ENCODE measurements at regions not wholly inside any gene's neighbourhood (a gene's known extent, or its start where the extent isn't known, plus 50 kb on each side); places are given as distances from the start of the nearest gene placed in this dataset.

DNA sequence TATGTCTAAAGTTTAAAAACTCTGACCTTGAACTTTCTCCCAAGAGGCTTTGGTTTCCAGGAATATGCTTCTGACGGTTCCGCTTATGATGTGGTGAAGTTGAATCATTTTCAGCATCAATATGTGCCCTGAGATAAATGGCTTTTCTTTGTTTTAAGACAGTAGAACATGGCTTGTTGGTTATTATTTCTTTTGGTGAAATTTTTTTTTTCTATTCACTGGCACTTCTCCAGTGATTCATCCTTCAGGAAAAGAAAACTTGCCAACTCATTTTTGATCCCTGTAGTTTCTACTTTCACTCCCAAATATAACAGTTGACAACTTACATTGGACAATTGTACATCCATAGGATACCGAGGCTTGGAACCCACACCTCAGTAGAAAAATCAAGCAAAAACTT lies 1301.2 kb upstream of the FLRT2 start:
- H3K4me3 ChIP-seq = no peak overlapping the region
- no peaks in the 10 kb centered on the region for H3K9me3 ChIP-seq (replicated peaks in 1 of 3)
- H3K27me3 ChIP-seq = no peaks in the 10 kb centered on the region
- H3K27ac ChIP-seq = no peak overlapping the region
- WGBS, 4 donors = 35 to 58% (median 52%) methylated on average over 3 of the region's 3 CpGs
- DNase-seq = no peak
- no peaks in the 10 kb centered on the region for H3K36me3 ChIP-seq (replicated peaks in 1 of 2)
- intact Hi-C loops (cut with DNase I) = no loop called here
- peaks cover 0 to 6% of the 10 kb centered on the region in 2 donors for H3K4me1 ChIP-seq (replicated peaks in 1 of 2)
- TF ChIP-seq POLR2A (IDR thresholded peaks at IDR 0.05) = no peak
- TF ChIP-seq CTCF (IDR thresholded peaks at IDR 0.05) = no peak

GRCh38 chr14:84234281-84234680 lies 1295.7 kb upstream of the FLRT2 start:
- H3K4me1 ChIP-seq (replicated peaks in 1 of 2) = no peaks in the 10 kb centered on the region
- intact Hi-C loops (cut with DNase I) = no loop called here
- H3K36me3 ChIP-seq (replicated peaks in 1 of 2) = no peaks in the 10 kb centered on the region
- no peak for DNase-seq
- H3K27ac ChIP-seq = no peak overlapping the region
- WGBS, 4 donors = 95 to 100% (median 96%) methylated on average over 7 of the region's 7 CpGs
- no peak overlapping the region for H3K4me3 ChIP-seq
- H3K9me3 ChIP-seq (replicated peaks in 1 of 3) = no peaks in the 10 kb centered on the region
- TF ChIP-seq CTCF (IDR thresholded peaks at IDR 0.05) (no peak), POLR2A (IDR thresholded peaks at IDR 0.05) (no peak)
- no peaks in the 10 kb centered on the region for H3K27me3 ChIP-seq

- Histone ChIP-seq H3K27ac (no peak overlapping the region), H3K9me3 (replicated peaks in 1 of 3) (no peaks in the 10 kb centered on the region), H3K4me3 (no peak overlapping the region), H3K4me1 (replicated peaks in 1 of 2) (no peaks in the 10 kb centered on the region), H3K27me3 (no peaks in the 10 kb centered on the region), H3K36me3 (replicated peaks in 1 of 2) (no peaks in the 10 kb centered on the region)
- WGBS, 4 donors = 83 to 90% (median 89%) methylated on average over 3 of the region's 3 CpGs
- TF ChIP-seq CTCF (IDR thresholded peaks at IDR 0.05) (no peak), POLR2A (IDR thresholded peaks at IDR 0.05) (no peak)
- no peak for DNase-seq
- intact Hi-C loops (cut with DNase I) = no loop called here
These were observed 1293.7 kb upstream of the FLRT2 start for GRCh38 chr14:84236290-84236689.

- H3K27ac ChIP-seq = no peak overlapping the region
- H3K4me1 ChIP-seq (replicated peaks in 1 of 2) = no peaks in the 10 kb centered on the region
- intact Hi-C loops (cut with DNase I) = no loop called here
- TF ChIP-seq CTCF (IDR thresholded peaks at IDR 0.05) (no peak), POLR2A (IDR thresholded peaks at IDR 0.05) (no peak)
- no peaks in the 10 kb centered on the region for H3K36me3 ChIP-seq (replicated peaks in 1 of 2)
- WGBS, 4 donors = 90 to 93% (median 91%) methylated on average over 2 of the region's 2 CpGs
- no peak for DNase-seq
- no peaks in the 10 kb centered on the region for H3K9me3 ChIP-seq (replicated peaks in 1 of 3)
- H3K27me3 ChIP-seq = no peaks in the 10 kb centered on the region
- H3K4me3 ChIP-seq = no peak overlapping the region
These were observed 1292.1 kb upstream of the FLRT2 start for GRCh38 chr14:84237881-84238280.
